HG03469 (cell line): ENCODE measurements at regions not wholly inside any gene's neighbourhood (a gene's known extent, or its start where the extent isn't known, plus 50 kb on each side); places are given as distances from the start of the nearest gene placed in this dataset.
"Not testable (repeated sequence)": the region's sequence is repeated elsewhere in the genome, so short reads cannot be mapped to it uniquely, and the experiment has no call there.

Experiments
- ATAC-seq: cut with Tn5 transposase; IDR thresholded peaks from one replicate; pipeline ENCODE4 v1.9.1; 2021; ENCODE audit warnings: mild to moderate bottlenecking, moderate library complexity, moderate number of reproducible peaks; ENCODE audit not compliant: unreplicated experiment

DNA sequence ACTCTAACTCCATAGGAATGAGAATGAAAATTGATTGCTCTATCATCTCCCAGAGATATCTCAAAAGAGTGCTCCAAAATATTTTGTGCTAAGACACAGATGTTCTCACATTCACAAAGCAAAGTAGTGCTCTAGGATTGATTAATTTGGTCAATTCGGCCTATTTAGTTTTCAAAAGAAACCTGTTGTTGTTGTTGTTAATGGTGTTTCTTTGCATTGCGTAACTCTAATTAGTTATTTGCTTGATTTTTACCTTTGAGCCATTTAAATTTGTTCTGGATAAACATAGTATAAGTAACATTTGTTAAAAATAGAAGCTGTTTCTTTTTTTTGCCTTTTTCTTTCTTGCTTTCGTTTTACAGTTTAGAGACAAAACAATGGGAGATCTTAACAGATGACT is 382.5 kb downstream of the CAAP1 start:
- no peak for ATAC-seq

DNA sequence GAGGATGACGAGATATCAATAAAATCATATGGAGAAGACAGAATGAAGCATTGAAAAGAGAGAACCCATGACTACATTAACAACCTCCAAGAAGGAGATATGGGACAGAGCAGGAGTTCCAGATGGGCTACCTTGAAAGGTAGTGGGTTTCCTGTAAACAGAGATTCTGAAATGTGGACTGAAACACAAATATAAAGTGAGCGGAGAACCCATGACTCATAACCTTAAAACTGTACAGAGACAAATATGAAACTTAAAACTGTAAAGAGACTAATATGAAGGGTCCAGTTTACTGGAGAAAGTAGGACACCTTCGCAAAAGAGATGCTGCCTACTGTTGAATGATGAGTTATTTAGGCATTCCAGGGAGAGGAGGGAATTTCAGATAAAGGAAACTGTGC is 383.7 kb downstream of the CAAP1 start:
- ATAC-seq = no peak

DNA sequence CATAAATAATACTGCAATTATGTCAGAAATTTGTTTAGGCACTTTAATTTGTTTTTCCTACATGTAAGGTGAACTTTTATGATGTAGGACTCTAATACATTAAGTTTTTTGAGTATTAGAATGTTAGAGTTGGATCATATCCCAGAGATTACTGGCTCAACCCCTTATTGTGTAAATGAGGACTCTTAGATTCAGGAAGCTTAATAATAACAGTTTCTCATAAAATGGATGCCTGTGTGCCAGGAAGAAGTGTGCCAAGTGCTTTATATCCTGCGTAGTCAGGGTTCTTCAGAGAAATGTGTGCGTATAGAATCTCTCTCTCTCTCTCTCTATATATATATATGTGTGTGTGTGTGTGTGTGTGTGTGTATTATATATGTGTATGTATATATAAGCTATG is 388.5 kb downstream of the CAAP1 start:
- no peak for ATAC-seq

DNA sequence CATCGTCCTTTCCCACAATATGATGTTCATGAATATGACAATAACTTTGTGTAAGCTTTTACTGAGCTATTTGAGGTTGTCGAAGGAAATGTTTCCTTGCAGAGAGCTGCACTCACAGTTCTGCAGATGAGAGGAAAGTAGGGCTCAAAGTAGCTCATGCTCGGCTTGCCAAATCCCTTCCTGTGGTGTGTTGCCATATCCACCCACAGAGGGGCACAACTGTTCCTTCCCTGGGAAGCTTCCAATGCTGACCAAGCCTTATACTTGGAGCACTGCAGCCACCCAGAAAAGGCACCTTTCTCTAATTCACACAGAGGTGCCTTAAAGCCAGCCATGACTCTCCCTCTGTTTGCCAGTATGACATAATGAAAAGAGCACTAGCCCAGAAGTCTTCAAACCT is 390.3 kb downstream of the CAAP1 start:
- ATAC-seq = no peak

DNA sequence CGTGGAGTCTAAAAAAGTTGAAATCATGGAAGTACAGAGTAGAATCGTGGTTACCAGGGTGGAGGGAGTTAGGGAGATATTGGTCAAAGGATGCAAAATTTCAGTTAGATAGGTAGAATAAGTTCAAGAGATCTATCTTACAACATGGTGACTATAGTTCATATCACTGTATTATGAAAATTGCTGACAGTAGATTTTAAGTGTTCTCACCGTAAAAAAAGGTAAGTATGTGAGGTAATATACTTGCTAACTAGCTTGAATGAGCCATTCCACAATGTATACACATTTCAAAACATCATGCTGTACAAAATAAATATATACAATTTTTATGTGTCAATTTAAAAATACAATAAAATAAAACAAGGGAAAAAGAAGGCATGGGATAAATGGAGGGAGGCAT is 392.1 kb downstream of the CAAP1 start:
- ATAC-seq = no peak

DNA sequence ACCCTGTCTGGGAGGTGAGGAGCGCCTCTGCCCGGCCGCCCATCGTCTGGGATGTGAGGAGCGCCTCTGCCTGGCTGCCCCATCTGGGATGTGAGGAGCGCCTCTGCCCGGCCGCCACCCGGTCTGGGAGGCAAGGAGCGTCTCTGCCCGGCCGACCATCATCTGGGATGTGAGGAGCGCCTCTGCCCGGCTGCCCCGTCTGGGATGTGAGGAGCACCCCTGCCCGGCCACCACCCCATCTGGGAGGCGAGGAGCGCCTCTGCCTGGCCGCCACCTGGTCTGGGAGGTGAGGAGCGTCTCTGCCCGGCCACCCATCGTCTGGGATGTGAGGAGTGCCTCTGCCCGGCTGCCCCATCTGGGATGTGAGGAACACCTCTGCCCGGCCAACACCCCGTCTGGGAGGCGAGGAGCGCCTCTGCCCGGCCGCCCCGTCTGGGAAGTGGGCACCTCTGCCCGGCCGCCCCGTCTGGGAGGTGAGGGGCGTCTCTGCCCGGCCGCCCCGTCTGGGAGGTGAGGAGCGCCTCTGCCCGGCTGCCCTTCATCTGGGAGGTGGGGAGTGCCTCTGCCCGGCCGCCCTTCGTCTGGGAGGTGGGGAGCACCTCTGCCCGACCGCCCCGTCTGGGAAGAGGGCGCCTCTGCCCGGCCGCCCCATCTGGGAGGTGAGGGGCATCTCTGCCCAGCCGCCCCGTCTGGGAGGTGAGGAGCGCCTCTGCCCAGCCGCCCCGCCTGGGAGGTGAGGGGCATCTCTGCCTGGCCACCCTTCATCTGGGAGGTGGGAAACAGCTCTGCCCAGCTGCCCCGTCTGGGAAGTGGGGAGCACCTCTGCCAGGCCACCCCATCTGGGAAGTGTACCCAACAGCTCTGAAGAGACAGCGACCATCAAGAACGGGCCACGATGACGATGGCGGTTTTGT is 399.7 kb downstream of the CAAP1 start:
- ATAC-seq = not testable (repeated sequence)

DNA sequence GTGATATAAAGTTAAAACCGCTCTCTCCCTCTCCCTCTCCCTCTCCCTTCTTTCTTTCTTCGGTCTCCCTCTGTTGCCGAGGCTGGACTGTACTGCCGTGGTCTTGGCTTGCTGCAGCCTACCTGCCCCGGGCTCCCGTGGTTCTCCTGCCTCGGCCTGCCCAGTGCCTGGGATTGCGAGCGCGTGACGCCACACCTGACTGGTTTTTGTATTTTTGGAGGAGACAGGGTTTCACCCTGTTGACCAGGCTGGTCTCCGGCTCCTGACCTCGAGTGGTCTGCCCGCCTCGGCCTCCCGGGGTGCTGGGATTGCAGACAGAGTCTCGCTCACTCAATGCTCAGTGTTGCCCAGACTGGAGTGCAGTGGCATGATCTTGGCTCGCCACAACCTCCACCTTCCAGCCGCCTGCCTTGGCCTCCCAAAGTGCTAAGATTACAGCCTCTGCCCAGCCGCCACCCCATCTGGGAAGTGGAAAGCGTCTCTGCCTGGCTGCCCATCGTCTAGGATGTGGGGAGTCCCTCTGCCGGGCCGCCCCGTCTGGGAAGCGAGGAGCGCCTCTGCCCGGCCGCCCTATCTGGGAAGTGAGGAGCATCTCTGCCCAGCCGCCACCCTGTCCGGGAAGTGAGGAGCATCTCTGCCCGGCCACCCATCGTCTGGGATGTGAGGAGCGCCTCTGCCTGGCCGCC is 400.5 kb downstream of the CAAP1 start:
- not testable (repeated sequence) for ATAC-seq

DNA sequence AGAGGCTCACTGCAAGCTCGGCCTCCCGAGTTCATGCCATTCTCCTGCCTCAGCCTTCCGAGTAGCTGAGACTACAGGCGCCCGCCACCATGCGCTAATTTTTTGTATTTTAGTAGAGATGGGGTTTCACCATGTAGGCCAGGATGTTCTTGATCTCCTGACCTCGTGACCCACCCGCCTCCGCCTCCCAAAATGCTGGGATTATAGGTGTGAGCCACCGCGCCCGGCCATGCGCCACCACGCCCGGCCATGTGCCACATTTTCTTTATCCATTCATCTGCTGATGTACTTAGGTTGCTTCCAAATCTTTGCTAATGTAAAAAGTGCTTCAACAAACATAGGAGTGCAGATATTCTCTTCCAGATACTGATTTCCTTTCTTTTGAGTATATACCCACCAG is 408.6 kb downstream of the CAAP1 start:
- ATAC-seq = no peak

DNA sequence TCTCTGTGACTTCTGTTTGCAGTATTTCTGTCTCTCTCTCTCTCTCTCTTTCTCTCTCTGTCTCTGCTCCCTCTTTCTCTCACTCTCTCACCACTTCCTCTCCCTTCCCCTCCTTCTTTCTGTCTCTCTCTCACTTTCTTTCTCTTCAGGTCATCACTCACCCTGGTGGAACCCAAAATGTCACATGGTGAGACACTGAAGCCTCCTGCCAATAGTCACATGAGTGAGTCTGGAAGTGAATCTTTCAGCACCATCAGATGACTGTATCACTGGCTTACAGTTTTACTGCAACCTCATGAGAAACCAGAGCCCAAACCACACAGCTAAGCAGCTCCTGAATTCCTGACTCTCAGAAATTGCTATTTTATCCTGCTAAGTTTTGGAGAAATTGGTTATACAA is 414.6 kb downstream of the CAAP1 start:
- no peak for ATAC-seq

DNA sequence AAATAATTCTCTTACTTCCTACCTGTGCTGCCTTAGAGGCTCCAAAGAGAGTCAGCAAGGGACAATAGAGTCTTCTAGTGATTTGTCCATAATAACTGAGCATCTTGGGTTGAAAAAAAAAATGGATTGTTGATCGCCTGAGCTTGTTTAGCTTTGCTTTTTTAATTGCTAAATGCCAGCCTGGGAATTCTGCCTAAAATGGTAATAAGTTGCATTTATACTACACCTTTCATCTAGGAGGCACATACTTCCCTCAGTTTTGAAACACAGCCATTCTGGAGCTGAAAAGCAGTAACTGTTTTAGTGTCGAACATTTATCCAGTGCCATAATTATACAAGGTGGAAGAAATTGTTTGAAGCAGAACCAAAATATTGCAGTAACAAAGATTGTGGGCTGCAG is 421.3 kb downstream of the CAAP1 start:
- ATAC-seq = no peak

DNA sequence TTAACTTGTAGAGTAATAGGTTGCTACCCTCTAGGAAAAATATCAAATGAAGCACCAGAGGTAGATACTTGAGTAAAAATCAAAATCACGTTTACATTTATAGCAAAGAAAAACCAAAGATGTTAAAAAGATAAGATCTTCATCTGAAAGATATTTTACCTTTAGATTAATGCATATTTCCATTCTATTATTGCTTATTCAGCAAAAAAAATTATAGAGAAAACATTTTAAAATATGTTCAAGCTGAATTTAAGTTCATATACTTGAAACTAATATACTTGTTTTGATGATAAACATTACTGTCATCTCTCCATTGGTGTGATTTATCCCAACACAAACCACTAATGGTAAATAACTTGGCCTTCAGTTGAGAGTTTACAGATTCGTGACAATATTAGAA is 422.3 kb downstream of the CAAP1 start:
- ATAC-seq = no peak

DNA sequence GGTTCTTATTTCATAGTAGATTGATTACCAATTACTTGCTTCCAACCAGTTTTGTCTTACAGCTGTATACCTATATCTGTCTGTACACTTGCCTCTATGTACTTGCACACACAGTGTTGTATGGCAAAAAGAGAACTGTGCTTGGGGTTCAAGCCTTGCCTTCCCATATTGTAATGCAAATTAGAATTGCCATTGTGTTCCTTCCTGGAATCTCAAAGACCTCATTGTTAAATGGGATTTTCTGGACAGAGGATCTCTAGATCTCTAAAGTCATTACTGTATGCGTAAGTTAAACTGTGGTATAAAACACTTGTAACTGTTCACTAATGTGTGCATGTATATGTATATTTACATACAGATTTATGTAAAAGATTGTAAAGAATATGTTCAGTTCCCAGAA is 428.8 kb downstream of the CAAP1 start:
- ATAC-seq = no peak

DNA sequence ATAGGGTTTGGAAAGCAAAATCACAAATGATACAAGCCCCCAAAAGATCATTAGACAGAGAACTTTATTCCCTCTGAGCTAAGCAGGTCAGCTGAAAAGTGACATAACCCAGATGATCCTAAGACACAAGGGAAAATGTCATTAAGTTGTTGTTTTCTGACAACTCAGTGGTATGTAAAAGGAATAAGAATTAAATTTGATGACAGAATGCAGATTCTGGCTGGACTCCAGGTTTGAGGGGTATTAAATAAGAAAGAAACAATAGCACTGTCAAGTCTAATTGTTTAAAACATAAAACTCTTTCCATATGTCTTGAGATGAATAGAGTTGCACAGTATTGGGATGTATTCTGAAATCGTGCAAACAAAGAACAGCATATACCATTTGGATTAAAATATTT is 429.9 kb downstream of the CAAP1 start:
- no peak for ATAC-seq

DNA sequence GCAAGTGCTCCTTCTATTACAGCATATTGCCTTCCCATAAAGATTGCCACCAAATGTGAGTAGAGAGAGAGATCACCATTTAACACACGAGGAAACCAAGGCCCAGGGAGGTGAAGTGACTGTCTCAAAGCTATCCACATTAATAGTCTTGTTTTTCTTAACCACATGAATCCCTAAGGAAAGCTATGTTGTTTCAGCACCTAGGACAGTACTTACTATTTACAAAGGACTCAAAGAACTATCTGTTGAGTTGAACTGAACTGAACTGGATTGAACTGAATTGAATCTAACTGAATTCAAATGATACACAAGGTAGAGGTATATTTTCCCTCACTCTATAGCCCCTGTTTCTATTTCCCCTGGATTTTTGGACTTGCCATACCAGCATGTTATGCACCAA is 430.4 kb downstream of the CAAP1 start:
- ATAC-seq = no peak

DNA sequence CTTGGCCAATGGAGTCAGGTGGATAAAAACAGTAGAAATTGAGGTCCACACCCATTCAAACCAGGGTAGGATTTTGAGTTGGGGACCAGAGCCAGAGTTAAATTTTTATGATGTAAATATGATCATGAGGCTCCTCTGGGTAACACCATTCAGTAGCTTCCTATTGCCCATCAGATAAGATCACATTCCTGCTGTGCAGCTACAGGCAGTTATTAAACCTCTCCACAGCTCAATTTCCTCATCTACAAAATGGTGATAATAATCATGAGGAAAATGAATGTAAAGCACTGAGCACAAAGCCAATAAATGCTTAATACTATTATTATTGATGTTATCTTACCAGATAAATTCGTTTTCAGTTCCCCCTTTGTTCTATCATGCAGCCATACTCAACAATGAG is 432.0 kb downstream of the CAAP1 start:
- ATAC-seq = no peak

DNA sequence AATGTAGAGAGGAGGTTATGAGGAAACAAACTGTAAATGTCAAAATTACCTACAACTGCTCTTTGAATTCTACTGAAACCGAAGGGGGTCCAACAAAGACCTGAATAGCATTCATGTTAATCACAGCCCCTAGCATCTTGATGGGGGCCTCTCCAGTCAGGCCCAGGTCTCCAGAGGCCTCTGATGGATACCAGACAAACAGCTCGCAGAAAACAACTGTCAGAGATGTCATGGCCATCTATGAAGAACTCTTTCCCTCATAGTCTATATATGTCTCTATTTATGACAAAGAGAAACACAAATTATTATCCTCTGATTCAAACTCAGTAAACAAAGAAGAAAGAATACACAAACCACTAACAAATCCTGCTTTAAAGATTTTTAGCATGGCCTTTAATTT is 432.6 kb downstream of the CAAP1 start:
- ATAC-seq = no peak

DNA sequence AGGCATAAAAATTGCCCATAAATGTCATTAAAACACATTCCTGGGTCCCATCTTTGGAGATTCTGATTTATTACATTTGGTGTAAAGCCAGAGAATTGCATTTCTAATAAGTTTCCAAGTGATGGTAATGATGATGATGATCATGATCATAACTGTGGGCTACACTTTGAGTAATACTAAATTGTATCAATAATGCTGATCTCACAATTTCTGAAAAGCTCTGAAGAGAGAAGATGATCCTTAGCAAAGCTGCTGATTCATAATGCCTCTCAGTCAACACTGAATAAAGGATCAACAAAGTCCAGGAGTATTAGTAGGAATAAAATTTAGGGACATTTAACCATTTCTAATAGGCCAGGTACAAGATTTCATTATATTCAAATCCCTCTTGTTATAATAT is 434.5 kb downstream of the CAAP1 start:
- ATAC-seq = no peak

DNA sequence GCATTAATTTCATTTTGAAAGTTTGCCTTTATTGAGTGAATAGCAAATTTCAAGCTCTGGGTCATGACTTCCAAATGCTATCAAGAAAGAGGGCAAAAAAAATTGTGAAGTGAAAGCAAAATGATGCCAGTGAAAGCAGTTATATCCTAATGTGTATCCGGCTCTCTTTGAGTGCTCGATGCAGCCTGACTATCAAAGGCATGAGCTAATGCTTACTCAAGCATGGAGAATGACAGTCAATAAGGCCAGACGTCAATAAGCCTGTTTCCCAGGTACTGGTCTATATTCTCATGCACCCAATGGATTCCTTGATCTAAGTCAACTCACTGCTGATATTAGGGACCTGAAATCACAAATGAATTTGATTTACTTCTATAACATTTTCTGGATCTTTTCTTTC is 435.5 kb downstream of the CAAP1 start:
- no peak for ATAC-seq

DNA sequence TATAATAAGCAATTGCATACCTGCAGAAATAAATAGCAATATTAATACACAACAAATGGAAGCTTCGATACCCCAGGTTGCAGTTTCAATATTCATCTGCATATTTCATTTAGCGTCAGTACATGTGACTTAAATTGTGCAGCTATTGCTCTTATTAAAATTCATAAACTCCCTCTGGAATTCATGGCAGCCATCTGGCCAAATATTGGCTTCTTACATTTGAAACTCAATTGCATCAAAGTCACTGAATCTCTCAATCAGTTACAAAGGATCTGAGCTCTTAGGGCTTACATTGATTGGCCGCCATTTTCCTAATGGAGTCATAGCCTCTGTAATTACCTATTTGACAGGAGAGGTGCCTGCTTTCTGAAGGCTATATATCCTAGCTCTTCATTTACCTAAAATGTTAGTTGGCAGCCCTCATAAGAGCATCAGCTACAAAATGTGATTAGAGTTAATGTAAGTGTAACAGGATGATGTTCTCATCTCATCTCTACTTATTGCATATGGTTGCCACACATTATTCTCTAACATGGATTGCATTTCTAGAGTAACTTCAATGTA is 453.5 kb downstream of the CAAP1 start:
- no peak for ATAC-seq

DNA sequence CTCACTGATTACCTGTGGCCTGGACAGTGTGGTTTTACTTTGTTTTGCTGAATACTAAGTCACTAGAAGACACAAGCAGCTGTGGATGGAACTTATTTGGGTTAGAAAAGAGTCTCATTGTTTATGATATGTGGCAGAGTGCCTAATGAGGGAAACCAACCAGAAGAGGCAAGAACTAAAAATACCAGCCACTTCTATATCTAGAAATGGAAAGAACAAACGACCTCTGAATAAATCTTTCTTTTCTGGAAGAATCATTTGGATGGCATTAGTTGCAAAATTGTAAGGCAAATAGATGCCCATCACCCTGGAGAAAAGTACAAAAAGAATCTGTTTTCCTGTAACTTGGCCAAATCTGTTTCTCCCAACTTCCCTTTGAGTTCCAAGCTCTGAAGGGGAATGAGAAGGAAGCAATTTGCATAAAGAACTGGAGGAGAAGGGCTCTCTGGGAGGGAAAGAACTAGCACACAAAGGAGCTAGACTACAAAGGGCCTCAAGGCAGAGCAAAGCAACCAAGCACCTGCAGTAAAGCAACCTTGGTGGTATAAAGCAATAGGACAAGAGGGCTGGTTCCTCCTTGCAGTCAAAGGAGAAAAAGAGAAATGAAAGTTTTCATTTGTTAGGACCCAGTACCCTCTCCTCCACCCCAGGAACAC is 455.4 kb downstream of the CAAP1 start:
- no peak for ATAC-seq

DNA sequence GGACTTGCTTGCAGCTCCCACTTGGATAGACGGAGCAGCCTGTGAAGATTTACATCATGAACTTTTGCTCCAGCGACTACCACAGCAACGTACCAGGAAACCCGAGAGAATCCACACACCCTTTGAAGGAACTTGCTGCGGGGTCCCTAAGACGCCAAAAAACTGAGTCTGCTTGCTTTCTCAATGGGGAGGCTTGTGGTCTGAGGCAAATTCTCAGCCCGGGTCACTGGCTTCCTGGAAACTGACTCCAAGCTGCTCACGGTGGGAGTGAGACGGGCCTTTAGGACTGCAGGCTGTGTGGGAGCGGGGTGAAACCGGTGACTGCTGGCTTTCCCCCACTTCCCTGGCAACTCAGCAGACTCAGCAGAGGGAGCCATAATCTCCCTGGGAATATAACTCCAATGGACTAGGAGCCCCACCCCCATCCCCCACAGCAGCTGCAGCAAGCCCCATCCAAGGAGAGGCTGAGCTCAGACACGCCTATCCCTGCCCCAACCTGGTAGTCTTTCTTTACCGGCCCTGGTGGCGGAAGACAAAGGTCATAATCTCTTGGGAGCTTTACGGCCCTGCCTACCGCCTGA is 466.0 kb downstream of the CAAP1 start:
- ATAC-seq = no peak
